Peyer's patch (tissue), 4 donors: ENCODE measurements at regions not wholly inside any gene's neighbourhood (a gene's known extent, or its start where the extent isn't known, plus 50 kb on each side); places are given as distances from the start of the nearest gene placed in this dataset.

ENCODE experiments used
- DNase-seq, 3 donors: peaks; one replicate each; pipeline ENCODE4 v3.0.0-alpha.2; 2017 to 2019
- H3K27ac ChIP-seq, 4 donors: fragments of 200-600 bp; sonication (generic); one replicate each; pipeline ENCODE4 v1.5.1; 2016 to 2019
- H3K27me3 ChIP-seq, 2 donors: fragments of 200-600 bp; sonication (generic); one replicate each; pipeline ENCODE4 v1.5.1; 2019
- H3K36me3 ChIP-seq, 3 donors: fragments of 200-600 bp; sonication (generic); one replicate each; pipeline ENCODE4 v1.5.1; 2016 to 2019
- H3K4me1 ChIP-seq, 4 donors: fragments of 200-600 bp; sonication (generic); one replicate each; pipeline ENCODE4 v1.5.1; 2016 to 2019
- H3K4me3 ChIP-seq, 4 donors: fragments of 200-600 bp; sonication (generic); 1 replicate in 3 of 4; 2 replicates in 1 of 4; pipeline ENCODE4 v1.5.1; 2016 to 2019; ENCODE audit warnings: mild to moderate bottlenecking in 1 of 4
- H3K9me3 ChIP-seq, 4 donors: fragments of 200-600 bp; sonication (generic); one replicate each; pipeline ENCODE4 v1.5.1; 2016 to 2019; ENCODE audit warnings: mild to moderate bottlenecking in 1 of 4
- POLR2A ChIP-seq, 2 donors: fragments of 450-650 bp; IDR thresholded peaks; one replicate each; pipeline ENCODE4 v1.5.1; 2017; ENCODE audit warnings: antibody characterized with exemption in 2 of 2, mild to moderate bottlenecking in 2 of 2, moderate library complexity in 2 of 2
- TF ChIP-seq, protein P1 (sequence below), 6 experiments: fragments of 450-650 bp in 4 of 6; fragments of 200-600 bp in 2 of 6; sonication (generic) in 1 of 6; IDR thresholded peaks; one replicate each; pipeline ENCODE4 v1.5.1; 2017 to 2019; ENCODE audit warnings: antibody characterized with exemption in 6 of 6, mild to moderate bottlenecking in 3 of 6, moderate library complexity in 1 of 6

DNA sequence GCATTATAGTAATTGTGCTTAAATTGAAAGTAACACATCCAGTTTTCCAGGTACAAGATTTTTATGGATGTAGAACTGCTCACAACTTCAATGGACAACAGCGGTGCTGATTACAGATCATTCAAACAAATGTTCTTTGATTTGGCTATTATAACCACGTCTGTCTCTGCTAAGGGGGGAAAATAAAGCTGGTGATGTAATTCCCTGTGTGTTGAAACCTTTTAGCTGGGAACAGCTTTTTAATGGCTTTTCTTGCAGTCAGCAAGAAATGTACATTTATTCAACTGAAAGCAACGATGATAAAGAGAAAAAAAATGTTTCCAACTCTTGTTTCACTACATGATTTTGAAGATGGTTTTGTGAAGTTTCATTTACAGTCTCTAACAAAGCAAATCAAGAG, 431.9 kb upstream of the AGTR1 start:
- no peaks in the 10 kb centered on the region for H3K4me1 ChIP-seq
- no peaks in the 10 kb centered on the region for H3K9me3 ChIP-seq
- TF ChIP-seq POLR2A (IDR thresholded peaks at IDR 0.05): no peak
- TF ChIP-seq, protein P1, sequence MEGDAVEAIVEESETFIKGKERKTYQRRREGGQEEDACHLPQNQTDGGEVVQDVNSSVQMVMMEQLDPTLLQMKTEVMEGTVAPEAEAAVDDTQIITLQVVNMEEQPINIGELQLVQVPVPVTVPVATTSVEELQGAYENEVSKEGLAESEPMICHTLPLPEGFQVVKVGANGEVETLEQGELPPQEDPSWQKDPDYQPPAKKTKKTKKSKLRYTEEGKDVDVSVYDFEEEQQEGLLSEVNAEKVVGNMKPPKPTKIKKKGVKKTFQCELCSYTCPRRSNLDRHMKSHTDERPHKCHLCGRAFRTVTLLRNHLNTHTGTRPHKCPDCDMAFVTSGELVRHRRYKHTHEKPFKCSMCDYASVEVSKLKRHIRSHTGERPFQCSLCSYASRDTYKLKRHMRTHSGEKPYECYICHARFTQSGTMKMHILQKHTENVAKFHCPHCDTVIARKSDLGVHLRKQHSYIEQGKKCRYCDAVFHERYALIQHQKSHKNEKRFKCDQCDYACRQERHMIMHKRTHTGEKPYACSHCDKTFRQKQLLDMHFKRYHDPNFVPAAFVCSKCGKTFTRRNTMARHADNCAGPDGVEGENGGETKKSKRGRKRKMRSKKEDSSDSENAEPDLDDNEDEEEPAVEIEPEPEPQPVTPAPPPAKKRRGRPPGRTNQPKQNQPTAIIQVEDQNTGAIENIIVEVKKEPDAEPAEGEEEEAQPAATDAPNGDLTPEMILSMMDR (IDR thresholded peaks at IDR 0.05): no peak
- no peak for DNase-seq
- no peak overlapping the region for H3K27ac ChIP-seq
- no peaks in the 10 kb centered on the region for H3K27me3 ChIP-seq
- no peak overlapping the region for H3K4me3 ChIP-seq
- no peaks in the 10 kb centered on the region for H3K36me3 ChIP-seq

DNA sequence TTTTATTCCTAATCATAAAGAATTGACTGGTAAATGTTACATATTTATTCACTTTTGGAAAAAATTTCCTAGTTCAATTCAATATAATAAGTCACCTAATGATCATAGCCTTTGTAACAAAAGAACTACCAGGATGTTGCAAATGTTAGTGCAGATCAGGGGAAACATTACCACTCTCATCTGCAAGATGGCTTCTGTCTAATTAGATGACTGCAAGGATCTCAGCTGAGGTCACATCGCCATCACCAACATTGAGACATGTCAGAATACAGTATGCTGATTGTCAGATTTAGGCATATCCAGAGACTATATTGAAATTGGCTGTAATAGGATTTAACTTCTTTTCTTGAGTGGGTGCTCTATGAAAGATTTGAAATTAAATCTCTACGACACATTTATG, 431.4 kb upstream of the AGTR1 start:
- no peaks in the 10 kb centered on the region for H3K27me3 ChIP-seq
- H3K4me1 ChIP-seq: no peaks in the 10 kb centered on the region
- no peaks in the 10 kb centered on the region for H3K36me3 ChIP-seq
- H3K9me3 ChIP-seq: no peaks in the 10 kb centered on the region
- no peak overlapping the region for H3K4me3 ChIP-seq
- TF ChIP-seq, protein P1 (IDR thresholded peaks at IDR 0.05): no peak
- TF ChIP-seq POLR2A (IDR thresholded peaks at IDR 0.05): no peak
- no peak for DNase-seq
- H3K27ac ChIP-seq: no peak overlapping the region

DNA sequence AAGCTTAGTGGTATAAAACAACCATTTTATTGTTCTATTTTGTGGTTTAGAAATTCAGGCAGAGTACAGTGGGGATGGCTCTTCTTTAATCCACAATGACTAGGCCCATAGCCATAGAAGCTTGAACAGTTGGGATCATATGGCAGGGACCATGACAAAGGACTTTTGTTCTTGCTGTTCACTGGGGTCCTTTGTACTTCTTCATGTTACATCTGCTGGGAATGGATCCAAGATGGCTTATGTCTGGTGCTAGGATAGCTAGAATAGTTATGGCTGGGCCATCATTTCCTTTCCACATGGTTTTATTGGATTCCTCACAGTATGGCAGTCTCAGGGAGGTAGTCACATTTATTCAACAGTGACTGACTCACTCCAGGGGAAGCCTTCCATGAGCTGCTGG, 427.9 kb upstream of the AGTR1 start:
- TF ChIP-seq, protein P1 (IDR thresholded peaks at IDR 0.05): no peak
- TF ChIP-seq POLR2A (IDR thresholded peaks at IDR 0.05): no peak
- DNase-seq: no peak

GRCh38 chr3:148280623-148281242, 417.0 kb upstream of the AGTR1 start:
- H3K4me3 ChIP-seq: no peak overlapping the region
- TF ChIP-seq, protein P1 (IDR thresholded peaks at IDR 0.05): no peak
- TF ChIP-seq POLR2A (IDR thresholded peaks at IDR 0.05): no peak
- DNase-seq: peak in 1 of 3 donors; percentile 33

More for the DNA sequence above, 427.9 kb upstream of the AGTR1 start:
- no peak overlapping the region for H3K4me3 ChIP-seq
- H3K36me3 ChIP-seq: no peaks in the 10 kb centered on the region
- H3K4me1 ChIP-seq: no peaks in the 10 kb centered on the region
- H3K27me3 ChIP-seq: no peaks in the 10 kb centered on the region
- H3K27ac ChIP-seq: no peak overlapping the region
- H3K9me3 ChIP-seq: no peaks in the 10 kb centered on the region

GRCh38 chr3:148289159-148289558, 408.5 kb upstream of the AGTR1 start:
- DNase-seq: no peak
- no peaks in the 10 kb centered on the region for H3K9me3 ChIP-seq
- H3K4me3 ChIP-seq: no peak overlapping the region
- H3K27me3 ChIP-seq: no peaks in the 10 kb centered on the region
- H3K36me3 ChIP-seq: no peaks in the 10 kb centered on the region
- no peaks in the 10 kb centered on the region for H3K4me1 ChIP-seq
- no peak overlapping the region for H3K27ac ChIP-seq
- TF ChIP-seq, protein P1 (IDR thresholded peaks at IDR 0.05): no peak
- TF ChIP-seq POLR2A (IDR thresholded peaks at IDR 0.05): no peak

More at GRCh38 chr3:148280623-148281242, 417.0 kb upstream of the AGTR1 start:
- Histone ChIP-seq H3K27ac (no peak overlapping the region), H3K27me3 (no peaks in the 10 kb centered on the region), H3K36me3 (no peaks in the 10 kb centered on the region), H3K9me3 (no peaks in the 10 kb centered on the region), H3K4me1 (no peaks in the 10 kb centered on the region)

- Histone ChIP-seq H3K4me3 (no peak overlapping the region), H3K36me3 (no peaks in the 10 kb centered on the region), H3K27ac (no peak overlapping the region), H3K9me3 (no peaks in the 10 kb centered on the region), H3K4me1 (no peaks in the 10 kb centered on the region), H3K27me3 (no peaks in the 10 kb centered on the region)
- DNase-seq: no peak
- no peak for TF ChIP-seq POLR2A (IDR thresholded peaks at IDR 0.05)
- TF ChIP-seq, protein P1 (IDR thresholded peaks at IDR 0.05): no peak
Measured at GRCh38 chr3:148297013-148297412, 400.7 kb upstream of the AGTR1 start.
